Stomach smooth muscle (tissue), 2 donors: ENCODE measurements at regions not wholly inside any gene's neighbourhood (a gene's known extent, or its start where the extent isn't known, plus 50 kb on each side); places are given as distances from the start of the nearest gene placed in this dataset.

ENCODE experiments used
- H3K27ac ChIP-seq: one replicate; pipeline ENCODE4 v1.7.0; 2013; ENCODE audit warnings: mild to moderate bottlenecking, low read length, inconsistent platforms
- H3K27me3 ChIP-seq, 2 donors: one replicate each; pipeline ENCODE4 v1.7.0; 2013; ENCODE audit warnings: low read length in 2 of 2; ENCODE audit not compliant: insufficient read depth in 2 of 2, control insufficient read depth in 1 of 2
- H3K36me3 ChIP-seq, 2 donors: one replicate each; pipeline ENCODE4 v1.7.0; 2013; ENCODE audit warnings: low read length in 2 of 2; ENCODE audit not compliant: control insufficient read depth in 2 of 2, insufficient read depth in 2 of 2
- H3K4me1 ChIP-seq: one replicate; pipeline ENCODE4 v1.7.0; 2013; ENCODE audit warnings: low read length; ENCODE audit not compliant: control insufficient read depth, insufficient read depth
- H3K4me3 ChIP-seq, 2 donors: one replicate each; pipeline ENCODE4 v1.7.0; 2013; ENCODE audit warnings: low read length in 2 of 2
- H3K9ac ChIP-seq, 2 donors: one replicate each; pipeline ENCODE4 v1.7.0; 2013; ENCODE audit warnings: low read length in 2 of 2, mild to moderate bottlenecking in 1 of 2
- H3K9me3 ChIP-seq, 2 donors: one replicate each; pipeline ENCODE4 v1.7.0; 2013; ENCODE audit warnings: low read length in 2 of 2; ENCODE audit not compliant: control insufficient read depth in 2 of 2
- donor health status: healthy.
- donor health status: Pancreatic carcinoma.

DNA sequence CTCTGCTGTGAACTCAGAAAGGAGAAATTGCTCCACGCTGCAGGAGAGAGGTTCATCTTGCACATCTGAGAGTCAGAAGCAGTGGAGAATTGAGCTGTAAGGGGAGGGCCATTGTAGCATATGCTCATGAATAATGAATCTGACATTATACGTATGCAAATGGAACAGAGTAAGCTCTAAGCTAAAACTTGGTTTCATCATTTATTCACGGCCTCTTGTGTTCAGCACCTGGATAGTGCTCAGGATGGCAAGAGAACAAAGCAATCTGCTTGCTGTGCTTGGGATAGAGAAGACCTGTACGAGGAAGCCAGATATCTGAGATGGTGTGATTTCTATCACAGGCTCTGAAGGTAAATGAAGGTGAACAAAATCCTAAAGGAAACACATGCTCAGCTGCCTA is 87.9 kb upstream of the GCFC2 start:
- Histone ChIP-seq H3K27ac (no peak overlapping the region), H3K9ac (no peak overlapping the region), H3K9me3 (no peaks in the 10 kb centered on the region), H3K27me3 (no peaks in the 10 kb centered on the region), H3K4me3 (no peak overlapping the region), H3K36me3 (no peaks in the 10 kb centered on the region), H3K4me1 (no peaks in the 10 kb centered on the region)

DNA sequence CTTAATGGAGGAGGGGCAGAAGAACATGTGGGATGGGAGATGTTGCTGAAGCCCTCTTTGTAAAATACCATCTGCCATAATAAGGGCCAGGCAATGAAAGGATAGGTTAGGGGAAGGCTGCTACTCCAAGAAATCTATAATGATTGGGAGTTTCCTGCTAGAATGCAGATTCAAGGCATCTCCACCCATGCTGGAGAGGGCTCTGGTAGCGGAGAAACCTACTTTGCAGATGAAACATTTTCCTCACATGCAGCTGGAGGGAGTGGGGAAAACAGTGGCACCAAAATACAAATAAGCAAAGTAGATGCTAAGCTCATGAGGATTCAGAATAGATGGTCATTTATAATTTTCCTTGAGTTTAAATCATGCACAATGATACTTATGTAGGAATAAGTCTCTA is 82.3 kb upstream of the GCFC2 start:
- H3K9me3 ChIP-seq: no peaks in the 10 kb centered on the region
- no peak overlapping the region for H3K4me3 ChIP-seq
- H3K36me3 ChIP-seq: no peaks in the 10 kb centered on the region
- H3K9ac ChIP-seq: no peak overlapping the region
- no peaks in the 10 kb centered on the region for H3K27me3 ChIP-seq
- no peaks in the 10 kb centered on the region for H3K4me1 ChIP-seq
- no peak overlapping the region for H3K27ac ChIP-seq

DNA sequence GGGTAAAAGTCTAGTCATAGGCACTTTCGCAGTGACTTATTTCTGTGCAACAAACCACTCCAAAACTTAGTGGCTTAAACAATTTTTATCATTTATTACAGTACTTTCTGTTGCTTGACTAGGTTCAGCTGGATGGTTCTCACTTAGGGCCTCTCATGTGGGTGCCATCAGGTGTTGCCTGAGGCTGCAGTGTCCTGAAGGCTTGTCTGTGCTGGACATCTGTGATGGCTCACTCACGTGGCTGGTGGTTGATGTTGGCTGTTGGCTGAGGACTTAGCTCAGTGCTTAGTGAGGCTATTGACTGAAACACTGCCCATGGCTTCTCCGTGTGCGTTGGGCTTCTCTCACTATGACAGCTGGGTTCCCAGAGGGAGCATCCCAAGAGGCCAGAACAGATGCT is 81.4 kb upstream of the GCFC2 start:
- Histone ChIP-seq H3K36me3 (no peaks in the 10 kb centered on the region), H3K4me3 (no peak overlapping the region), H3K9ac (no peak overlapping the region), H3K27me3 (no peaks in the 10 kb centered on the region), H3K27ac (no peak overlapping the region), H3K4me1 (no peaks in the 10 kb centered on the region), H3K9me3 (no peaks in the 10 kb centered on the region)

DNA sequence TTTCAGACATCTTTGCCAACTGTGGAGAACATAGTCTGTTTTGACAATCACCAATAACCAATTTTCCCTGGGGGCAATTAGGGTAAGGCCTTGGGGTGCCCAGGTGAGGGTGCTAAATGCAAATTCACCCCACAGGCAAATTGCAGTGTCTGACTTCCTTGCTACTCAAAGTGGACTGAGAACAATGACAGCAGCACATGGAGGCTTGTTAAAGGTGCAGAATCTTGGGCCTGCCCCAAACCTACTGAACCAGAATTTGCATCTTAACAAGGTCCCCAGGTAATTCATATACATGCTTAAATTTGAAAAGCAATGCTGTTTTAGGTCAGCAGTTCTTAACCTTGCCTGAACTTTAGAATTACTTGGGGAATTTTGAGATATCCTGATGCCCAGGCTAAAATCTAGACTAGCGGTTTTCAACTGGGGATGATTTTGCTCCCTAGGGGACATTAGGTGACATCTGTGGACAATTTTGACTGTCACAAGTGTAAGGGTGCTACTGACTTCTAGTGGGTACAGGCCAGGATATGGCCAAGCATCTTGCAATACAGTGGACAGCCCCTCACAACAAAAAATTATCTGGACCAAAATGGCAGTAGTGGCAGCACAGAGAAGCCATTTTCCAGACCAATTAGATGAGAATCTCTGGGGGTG is 80.2 kb upstream of the GCFC2 start:
- H3K36me3 ChIP-seq: no peaks in the 10 kb centered on the region
- no peak overlapping the region for H3K4me3 ChIP-seq
- H3K9ac ChIP-seq: no peak overlapping the region
- no peaks in the 10 kb centered on the region for H3K4me1 ChIP-seq
- H3K9me3 ChIP-seq: no peaks in the 10 kb centered on the region
- H3K27ac ChIP-seq: no peak overlapping the region
- H3K27me3 ChIP-seq: no peaks in the 10 kb centered on the region

DNA sequence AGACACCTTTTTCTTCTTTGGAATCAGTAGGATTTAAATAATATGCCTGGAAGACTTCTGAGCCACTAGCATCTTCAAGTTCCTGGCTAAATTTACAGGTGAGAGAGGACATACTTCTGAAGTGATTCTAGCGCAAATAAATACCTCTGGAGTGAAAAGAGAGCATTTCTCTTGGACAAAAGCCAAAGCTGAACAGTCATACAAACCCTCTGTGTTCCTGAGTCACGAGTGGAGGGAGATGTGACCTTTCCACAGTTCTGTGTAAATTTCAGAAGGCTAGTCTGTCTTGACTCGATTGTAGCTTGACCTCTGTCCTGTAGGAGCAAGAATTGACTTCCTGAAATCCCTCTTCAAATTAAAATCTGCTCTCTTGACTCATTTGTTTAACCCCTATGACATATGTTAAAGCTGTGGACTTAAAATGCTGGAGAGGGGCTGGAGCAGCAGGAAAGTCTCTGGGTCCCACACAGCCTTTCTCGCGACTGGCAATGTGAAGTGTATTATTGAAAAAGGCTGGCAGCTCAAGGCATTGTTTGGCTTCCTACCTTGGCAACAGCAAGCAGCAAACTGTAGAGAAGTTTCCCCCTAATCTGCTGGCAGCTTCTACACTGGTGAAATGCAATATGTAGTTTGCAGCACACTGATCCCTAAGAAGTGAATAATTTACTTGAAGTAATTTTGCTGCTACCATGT is 79.6 kb upstream of the GCFC2 start:
- Histone ChIP-seq H3K9ac (no peak overlapping the region), H3K27ac (no peak overlapping the region)

DNA sequence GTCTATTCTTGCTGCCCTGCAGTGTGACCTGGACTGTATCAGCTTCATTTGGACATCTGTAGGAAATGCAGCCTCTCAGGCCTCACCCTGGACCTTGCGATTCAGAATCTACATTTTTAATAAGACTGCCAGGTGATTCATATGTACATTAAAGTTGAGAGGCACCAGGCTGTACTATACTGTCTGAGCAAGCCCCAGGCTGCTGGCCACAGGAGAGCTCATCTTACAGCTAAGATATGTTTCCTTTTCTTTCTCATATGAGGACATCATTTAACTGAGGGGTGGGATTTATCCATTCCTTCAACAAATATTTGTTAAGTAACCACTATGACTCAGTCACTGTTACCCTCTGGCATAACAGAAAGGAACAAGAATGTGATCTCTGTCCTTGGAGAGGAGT is 78.2 kb upstream of the GCFC2 start:
- H3K9ac ChIP-seq: no peak overlapping the region
- no peak overlapping the region for H3K27ac ChIP-seq
- H3K4me3 ChIP-seq: no peak overlapping the region
- H3K36me3 ChIP-seq: no peaks in the 10 kb centered on the region
- no peaks in the 10 kb centered on the region for H3K27me3 ChIP-seq
- H3K9me3 ChIP-seq: no peaks in the 10 kb centered on the region
- H3K4me1 ChIP-seq: no peaks in the 10 kb centered on the region

More for the DNA sequence above, 79.6 kb upstream of the GCFC2 start:
- no peaks in the 10 kb centered on the region for H3K36me3 ChIP-seq
- H3K27me3 ChIP-seq: no peaks in the 10 kb centered on the region
- no peak overlapping the region for H3K4me3 ChIP-seq
- H3K4me1 ChIP-seq: no peaks in the 10 kb centered on the region
- no peaks in the 10 kb centered on the region for H3K9me3 ChIP-seq

DNA sequence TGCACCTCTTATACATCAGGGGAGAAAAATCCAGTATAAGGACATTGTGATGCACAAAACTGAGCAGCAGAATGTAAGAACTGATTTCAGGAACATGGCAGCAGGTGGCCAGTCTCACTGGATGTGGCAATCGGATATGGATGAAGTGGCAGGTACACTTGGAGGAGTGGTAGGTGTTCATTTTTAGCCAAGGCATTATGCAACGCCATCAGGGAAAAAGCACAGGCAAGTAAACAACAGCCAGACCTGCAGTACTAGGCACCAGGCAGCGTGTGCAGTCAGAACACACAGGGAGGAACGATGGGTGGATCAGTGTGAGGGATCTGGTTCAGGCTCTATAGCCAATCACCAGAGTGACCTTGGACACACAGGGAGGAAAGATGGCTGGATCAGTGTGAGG is 77.4 kb upstream of the GCFC2 start:
- no peaks in the 10 kb centered on the region for H3K27me3 ChIP-seq
- H3K27ac ChIP-seq: no peak overlapping the region
- H3K9me3 ChIP-seq: no peaks in the 10 kb centered on the region
- H3K4me3 ChIP-seq: no peak overlapping the region
- H3K9ac ChIP-seq: no peak overlapping the region
- no peaks in the 10 kb centered on the region for H3K36me3 ChIP-seq
- no peaks in the 10 kb centered on the region for H3K4me1 ChIP-seq

DNA sequence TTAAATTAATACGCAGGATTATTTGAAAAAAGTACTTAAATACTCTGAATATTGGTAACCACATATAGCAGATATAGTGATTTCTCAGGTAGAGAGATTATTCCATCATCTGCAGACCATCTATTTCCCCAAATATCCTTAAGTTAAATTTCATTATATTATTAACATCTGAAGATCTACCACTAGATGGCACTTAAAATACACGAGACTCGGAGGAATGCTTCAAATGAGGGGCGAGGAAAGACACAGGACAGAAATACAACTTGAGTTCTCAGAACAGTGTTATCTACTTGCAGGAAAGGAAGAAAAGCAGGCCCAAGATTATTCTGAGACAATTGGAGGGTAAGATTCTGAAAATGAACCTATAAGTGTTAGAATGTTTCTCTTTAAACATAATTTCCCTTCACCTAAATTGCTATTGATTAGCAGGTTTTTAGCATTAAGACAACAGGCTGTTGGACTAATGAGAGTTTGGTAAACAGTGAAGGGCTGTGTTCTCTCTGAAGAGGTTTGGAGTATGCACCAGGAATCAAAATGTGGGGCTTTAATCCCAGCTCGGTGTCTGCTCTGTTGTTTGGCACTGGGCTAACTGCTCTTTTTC is 76.9 kb upstream of the GCFC2 start:
- Histone ChIP-seq H3K27me3 (no peaks in the 10 kb centered on the region), H3K4me3 (no peak overlapping the region), H3K4me1 (no peaks in the 10 kb centered on the region), H3K9me3 (no peaks in the 10 kb centered on the region), H3K27ac (no peak overlapping the region), H3K36me3 (no peaks in the 10 kb centered on the region), H3K9ac (no peak overlapping the region)

DNA sequence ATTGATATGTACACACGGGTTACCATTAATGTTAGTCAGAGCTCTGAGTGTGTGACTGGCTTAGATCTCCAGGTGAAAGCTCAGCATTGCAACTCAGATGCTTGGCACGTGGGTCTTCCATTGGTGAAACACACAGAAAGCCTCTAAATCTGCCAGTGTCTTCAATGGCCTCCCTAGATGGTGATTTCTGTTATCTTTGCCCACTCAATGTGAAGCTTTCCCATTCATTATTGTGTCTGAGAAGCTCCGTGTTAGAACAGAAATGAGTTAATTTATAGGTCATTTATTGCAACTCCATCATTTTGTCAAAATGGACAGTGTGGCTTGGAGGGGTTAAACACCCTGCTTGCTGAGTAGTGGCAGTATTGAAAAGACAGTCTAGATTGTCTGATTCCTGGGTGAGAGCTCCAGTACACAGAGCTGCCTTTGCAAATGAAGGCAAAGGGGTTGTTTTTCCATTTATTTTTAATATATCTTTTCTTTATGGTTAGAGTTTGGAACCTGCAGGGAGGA is 64.7 kb upstream of the GCFC2 start:
- Histone ChIP-seq H3K27ac (no peak overlapping the region), H3K4me3 (no peak overlapping the region), H3K9me3 (no peaks in the 10 kb centered on the region), H3K36me3 (no peaks in the 10 kb centered on the region), H3K9ac (no peak overlapping the region), H3K27me3 (no peaks in the 10 kb centered on the region), H3K4me1 (no peaks in the 10 kb centered on the region)

DNA sequence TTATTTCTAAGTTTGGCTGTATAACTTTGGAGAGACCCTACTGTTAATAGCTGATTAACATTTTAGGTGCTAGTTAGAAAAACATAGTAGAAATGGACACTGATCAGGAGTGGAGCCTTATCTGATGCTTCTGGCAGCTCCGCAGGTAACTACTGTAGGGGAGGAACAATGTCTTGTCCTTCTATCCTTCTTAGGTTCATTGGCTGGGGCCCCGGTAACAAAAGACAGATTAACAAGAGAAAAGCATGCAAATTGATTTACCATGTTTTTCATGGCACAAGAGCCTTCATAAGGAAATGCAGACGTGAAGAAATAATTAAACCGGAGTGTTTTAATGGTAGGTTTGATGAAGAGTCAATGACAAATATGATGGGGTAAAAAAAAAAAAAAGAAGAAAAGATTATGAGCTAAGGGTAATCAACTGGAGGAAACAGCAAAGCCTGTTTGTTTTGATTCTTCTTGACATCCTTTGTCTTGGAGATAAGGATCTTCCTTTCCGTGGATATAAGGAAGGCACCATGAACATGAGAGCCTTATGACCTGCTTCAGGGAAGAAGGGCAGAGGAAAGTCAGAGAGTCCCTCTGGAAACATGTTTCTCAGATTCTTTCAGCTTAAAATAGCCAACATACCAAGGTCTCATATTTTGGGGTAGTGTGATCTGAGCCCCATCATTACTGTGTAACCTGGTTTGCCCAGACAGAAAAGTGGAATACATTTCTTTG is 62.4 kb upstream of the GCFC2 start:
- Histone ChIP-seq H3K9me3 (no peaks in the 10 kb centered on the region), H3K9ac (no peak overlapping the region), H3K27ac (no peak overlapping the region), H3K4me1 (no peaks in the 10 kb centered on the region), H3K36me3 (no peaks in the 10 kb centered on the region), H3K27me3 (no peaks in the 10 kb centered on the region), H3K4me3 (no peak overlapping the region)
